Liver (tissue), 3 donors: ENCODE measurements at regions not wholly inside any gene's neighbourhood (a gene's known extent, or its start where the extent isn't known, plus 50 kb on each side); places are given as distances from the start of the nearest gene placed in this dataset.

Experiments
- ATF3 ChIP-seq: IDR thresholded peaks from 2 replicates; pipeline ENCODE4 v1.6.1; 2016; ENCODE audit warnings: antibody characterized with exemption
- CTCF ChIP-seq: fragments of 150-350 bp; IDR thresholded peaks from 2 replicates; pipeline ENCODE4 v1.5.1; 2017; ENCODE audit warnings: improper control_type of control experiment, low read depth, low read length; ENCODE audit not compliant: missing input control
- FOXA1 ChIP-seq: IDR thresholded peaks from 2 replicates; pipeline ENCODE4 v1.6.1; 2016; ENCODE audit warnings: antibody characterized with exemption
- GABPA ChIP-seq, 2 donors: IDR thresholded peaks in 1 of 2; conservative IDR thresholded peaks in 1 of 2; 2 replicates each; pipeline ENCODE4 v1.6.1; 2016; ENCODE audit warnings: antibody characterized with exemption in 2 of 2, mild to moderate bottlenecking in 1 of 2, moderate library complexity in 1 of 2
- MAX ChIP-seq: IDR thresholded peaks from 2 replicates; pipeline ENCODE4 v1.6.1; 2016; ENCODE audit warnings: antibody characterized with exemption
- NR2F2 ChIP-seq: IDR thresholded peaks from 2 replicates; pipeline ENCODE4 v1.6.1; 2016; ENCODE audit warnings: antibody characterized with exemption
- REST ChIP-seq: IDR thresholded peaks from 2 replicates; pipeline ENCODE4 v1.6.1; 2016; ENCODE audit warnings: antibody characterized with exemption, mild to moderate bottlenecking
- SP1 ChIP-seq: IDR thresholded peaks from 2 replicates; pipeline ENCODE4 v1.6.1; 2018; ENCODE audit warnings: antibody characterized with exemption, mild to moderate bottlenecking
- TAF1 ChIP-seq: conservative IDR thresholded peaks from 2 replicates; pipeline ENCODE4 v1.6.1; 2016; ENCODE audit warnings: antibody characterized with exemption, mild to moderate bottlenecking
- ZBTB33 ChIP-seq: IDR thresholded peaks from 2 replicates; pipeline ENCODE4 v1.6.1; 2016; ENCODE audit warnings: antibody characterized with exemption
- donor health status: healthy.
- donor health status: healthy.

- TF ChIP-seq CTCF (no peak), MAX (no peak), ATF3 (no peak), GABPA (IDR thresholded peaks at IDR 0.05 in 1 of 2, conservative IDR thresholded peaks at IDR 0.05 in 1 of 2) (no peak), FOXA1 (no peak), REST (no peak), NR2F2 (no peak), ZBTB33 (no peak), SP1 (no peak), TAF1 (no peak)
Measured at GRCh38 chr2:188677142-188677541, 297.0 kb upstream of the COL3A1 start.
